ENCODE measurements at regions not wholly inside any gene's neighbourhood (a gene's known extent, or its start where the extent isn't known, plus 50 kb on each side); places are given as distances from the start of the nearest gene placed in this dataset.

GRCh38 chr2:22887426-22887825 is 497.6 kb upstream of the KLHL29 start:
- no peak for DNase-seq (ENCODE audit: low read depth in 2 of 2)

- no peak for DNase-seq (ENCODE audit: low read depth in 2 of 2)
Observed at GRCh38 chr2:22887845-22888244, 497.1 kb upstream of the KLHL29 start.

- no peak for DNase-seq (ENCODE audit: low read depth in 2 of 2)
Observed at GRCh38 chr2:22890132-22890531, 494.8 kb upstream of the KLHL29 start.

GRCh38 chr2:22893761-22894517 is 491.0 kb upstream of the KLHL29 start:
- no peak for DNase-seq (ENCODE audit: low read depth in 2 of 2)

- DNase-seq (ENCODE audit: low read depth in 2 of 2) = no peak
Observed at GRCh38 chr2:22894761-22895160, 490.2 kb upstream of the KLHL29 start.

- DNase-seq (ENCODE audit: low read depth in 2 of 2) = no peak
Observed at GRCh38 chr2:22897428-22897827, 487.6 kb upstream of the KLHL29 start.

GRCh38 chr2:22900674-22901073 is 484.3 kb upstream of the KLHL29 start:
- no peak for DNase-seq (ENCODE audit: low read depth in 2 of 2)

- no peak for DNase-seq (ENCODE audit: low read depth in 2 of 2)
Observed at GRCh38 chr2:22901471-22902179, 483.4 kb upstream of the KLHL29 start.

GRCh38 chr2:22902180-22902550 is 482.8 kb upstream of the KLHL29 start:
- DNase-seq (ENCODE audit: low read depth in 2 of 2) = no peak

- no peak for DNase-seq (ENCODE audit: low read depth in 2 of 2)
Observed at GRCh38 chr2:22902662-22903165, 482.3 kb upstream of the KLHL29 start.

GRCh38 chr2:22903616-22904015 is 481.4 kb upstream of the KLHL29 start:
- no peak for DNase-seq (ENCODE audit: low read depth in 2 of 2)

GRCh38 chr2:22904126-22904684 is 480.8 kb upstream of the KLHL29 start:
- DNase-seq (ENCODE audit: low read depth in 2 of 2) = no peak

- no peak for DNase-seq (ENCODE audit: low read depth in 2 of 2)
Observed at GRCh38 chr2:22907330-22907729, 477.6 kb upstream of the KLHL29 start.

GRCh38 chr2:22912398-22912797 is 472.6 kb upstream of the KLHL29 start:
- no peak for DNase-seq (ENCODE audit: low read depth in 2 of 2)

GRCh38 chr2:22929998-22930397 is 455.0 kb upstream of the KLHL29 start:
- no peak for DNase-seq (ENCODE audit: low read depth in 2 of 2)

GRCh38 chr2:22930781-22931180 is 454.2 kb upstream of the KLHL29 start:
- DNase-seq (ENCODE audit: low read depth in 2 of 2) = no peak

GRCh38 chr2:22932288-22932687 is 452.7 kb upstream of the KLHL29 start:
- no peak for DNase-seq (ENCODE audit: low read depth in 2 of 2)

GRCh38 chr2:22934747-22935146 is 450.2 kb upstream of the KLHL29 start:
- DNase-seq (ENCODE audit: low read depth in 2 of 2) = no peak

GRCh38 chr2:22942441-22942840 is 442.5 kb upstream of the KLHL29 start:
- DNase-seq (ENCODE audit: low read depth in 2 of 2) = no peak

GRCh38 chr2:22944143-22944542 is 440.8 kb upstream of the KLHL29 start:
- no peak for DNase-seq (ENCODE audit: low read depth in 2 of 2)

GRCh38 chr2:22946553-22946952 is 438.4 kb upstream of the KLHL29 start:
- DNase-seq (ENCODE audit: low read depth in 2 of 2) = no peak

- DNase-seq (ENCODE audit: low read depth in 2 of 2) = no peak
Observed at GRCh38 chr2:22947741-22948140, 437.2 kb upstream of the KLHL29 start.

- DNase-seq (ENCODE audit: low read depth in 2 of 2) = no peak
Observed at GRCh38 chr2:22950431-22950830, 434.5 kb upstream of the KLHL29 start.
